ENCODE measurements at regions not wholly inside any gene's neighbourhood (a gene's known extent, or its start where the extent isn't known, plus 50 kb on each side); places are given as distances from the start of the nearest gene placed in this dataset.

DNA sequence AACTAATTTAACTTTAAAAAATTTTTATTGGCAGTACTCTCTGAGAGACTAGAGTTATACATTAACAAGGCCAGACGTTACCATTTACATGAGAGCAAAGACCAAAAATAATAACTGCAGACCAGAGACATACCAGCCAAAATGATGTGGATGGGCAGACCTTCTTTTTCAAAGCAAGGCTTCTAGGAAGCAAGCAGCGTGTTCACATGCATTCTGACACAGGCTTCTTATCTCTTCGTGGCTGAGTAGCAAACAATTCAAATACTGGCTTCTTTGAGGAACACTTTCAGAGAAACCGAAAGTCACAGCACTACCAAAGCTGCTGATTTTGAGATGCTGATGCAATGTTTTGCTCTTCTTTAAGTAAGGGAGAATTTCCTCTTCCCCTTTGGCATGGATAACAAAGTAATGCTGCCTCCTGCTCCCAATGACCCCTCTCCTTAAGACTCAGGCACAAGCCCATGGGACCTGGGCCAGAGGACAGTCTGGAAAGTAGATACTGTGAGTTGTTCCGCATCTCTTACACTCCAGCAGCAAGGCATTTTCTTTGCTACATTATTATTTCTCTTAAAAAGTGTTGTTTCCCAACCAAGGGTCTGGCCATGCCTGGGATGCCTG is 181.9 kb downstream of the MREG start:
- DNase-seq (no peak), ATAC-seq (peak; percentile 73)
- Histone ChIP-seq H3K4me3 (peak overlapping the region; percentile 2), H3K9me3 (no peaks in the 10 kb centered on the region), H3K27me3 (no peaks in the 10 kb centered on the region), H3K27ac (peak overlapping the region; percentile 49), H3K4me1 (peaks cover 8% of the 10 kb centered on the region), H3K36me3 (no peaks in the 10 kb centered on the region)
- no peak for TF ChIP-seq CTCF (IDR thresholded peaks at IDR 0.05)
- intact Hi-C loops (cut with DNase I): no loop called here

DNA sequence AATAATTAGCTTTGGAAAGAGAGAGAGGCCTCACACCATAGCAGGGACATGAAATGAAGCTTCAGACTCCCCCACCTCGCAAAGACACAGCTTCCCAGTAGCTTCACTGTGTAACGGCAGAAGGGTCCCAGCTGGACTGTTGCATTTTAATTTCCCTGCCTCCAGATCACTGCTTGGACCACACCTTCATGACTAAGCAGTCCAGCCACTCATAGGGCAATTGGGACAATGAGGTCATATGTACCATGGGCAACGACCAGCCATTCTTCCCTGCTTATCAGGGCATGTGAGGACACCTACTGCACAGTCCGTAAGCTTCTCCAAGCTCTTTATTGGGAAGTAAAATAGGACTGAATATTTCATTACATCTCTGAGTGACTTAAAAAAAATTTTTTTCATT is 183.0 kb downstream of the MREG start:
- Histone ChIP-seq H3K36me3 (no peaks in the 10 kb centered on the region), H3K27ac (peak overlapping the region; percentile 9), H3K4me3 (no peak overlapping the region), H3K4me1 (peaks cover 8% of the 10 kb centered on the region), H3K9me3 (no peaks in the 10 kb centered on the region), H3K27me3 (no peaks in the 10 kb centered on the region)
- ATAC-seq (peak; percentile 85), DNase-seq (no peak)
- intact Hi-C loops (cut with DNase I): no loop called here
- no peak for TF ChIP-seq CTCF (IDR thresholded peaks at IDR 0.05)

DNA sequence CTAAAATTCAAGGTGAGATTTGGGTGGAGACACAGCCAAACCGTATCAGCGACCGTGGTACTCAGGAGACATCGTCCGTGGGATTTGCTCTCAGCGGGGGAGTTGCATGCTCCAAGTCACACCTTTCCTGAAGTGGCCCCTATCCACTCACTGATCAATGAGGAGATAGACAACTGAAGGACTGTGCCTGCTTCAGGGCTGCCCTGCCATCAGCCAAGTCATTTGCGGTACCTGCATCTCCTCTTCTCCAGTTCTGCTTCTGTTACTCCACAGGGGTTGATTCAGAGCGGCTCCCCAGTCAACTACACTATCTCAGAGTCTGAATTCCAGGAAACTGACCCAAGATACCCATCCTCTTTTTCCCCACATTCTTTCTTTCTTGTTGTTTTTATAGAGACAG is 184.1 kb downstream of the MREG start:
- ATAC-seq (no peak), DNase-seq (no peak)
- Histone ChIP-seq H3K27me3 (no peaks in the 10 kb centered on the region), H3K27ac (no peak overlapping the region), H3K9me3 (no peaks in the 10 kb centered on the region), H3K4me1 (peaks cover 8% of the 10 kb centered on the region), H3K4me3 (no peak overlapping the region), H3K36me3 (no peaks in the 10 kb centered on the region)
- intact Hi-C loops (cut with DNase I): no loop called here
- no peak for TF ChIP-seq CTCF (IDR thresholded peaks at IDR 0.05)

- H3K4me1 ChIP-seq: peaks cover 8% of the 10 kb centered on the region
- H3K9me3 ChIP-seq: no peaks in the 10 kb centered on the region
- H3K27me3 ChIP-seq: no peaks in the 10 kb centered on the region
- H3K4me3 ChIP-seq: no peak overlapping the region
- H3K36me3 ChIP-seq: no peaks in the 10 kb centered on the region
- DNase-seq (peak; percentile 75), ATAC-seq (peak; percentile 92)
- no peak overlapping the region for H3K27ac ChIP-seq
- intact Hi-C loops (cut with DNase I): no loop called here
- TF ChIP-seq CTCF (IDR thresholded peaks at IDR 0.05): peak; percentile 62
Observed at GRCh38 chr2:215828528-215829184, 184.7 kb downstream of the MREG start.

DNA sequence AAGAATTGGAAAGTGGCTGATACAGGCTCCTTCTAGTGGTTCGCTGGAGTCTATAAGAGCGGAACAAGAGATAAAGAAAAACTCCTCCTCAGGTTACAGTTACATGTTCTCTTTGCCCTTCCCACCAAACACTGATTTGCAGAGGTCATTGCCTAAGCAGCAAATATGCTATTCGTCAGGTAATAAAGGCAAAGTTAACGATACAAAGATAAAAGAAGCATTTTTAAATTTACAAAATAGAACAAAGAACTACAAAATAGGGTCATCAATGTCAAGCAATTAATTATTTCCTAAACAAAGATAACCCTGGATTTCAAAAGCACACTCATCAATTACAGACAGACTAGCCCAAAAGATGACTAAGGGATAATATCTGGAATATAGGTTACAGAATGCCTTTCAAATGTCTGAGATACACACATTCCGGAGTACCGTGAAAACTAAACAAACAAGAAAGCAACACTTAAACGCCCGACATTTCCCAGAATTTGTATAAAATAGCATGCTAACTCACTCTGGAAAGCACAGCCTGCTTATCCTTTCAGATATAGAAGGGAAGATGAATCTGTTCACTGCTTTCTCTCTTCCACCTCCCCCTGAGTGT is 186.4 kb downstream of the MREG start:
- DNase-seq (no peak), ATAC-seq (no peak)
- H3K27me3 ChIP-seq: no peaks in the 10 kb centered on the region
- intact Hi-C loops (cut with DNase I): no loop called here
- peak overlapping the region; percentile 49 for H3K27ac ChIP-seq
- H3K4me3 ChIP-seq: no peak overlapping the region
- no peak for TF ChIP-seq CTCF (IDR thresholded peaks at IDR 0.05)
- H3K4me1 ChIP-seq: peaks cover 8% of the 10 kb centered on the region
- no peaks in the 10 kb centered on the region for H3K9me3 ChIP-seq
- H3K36me3 ChIP-seq: no peaks in the 10 kb centered on the region
